GM12878 (cell line): ENCODE measurements at regions not wholly inside any gene's neighbourhood (a gene's known extent, or its start where the extent isn't known, plus 50 kb on each side); places are given as distances from the start of the nearest gene placed in this dataset.
"Not testable (repeated sequence)": the region's sequence is repeated elsewhere in the genome, so short reads cannot be mapped to it uniquely, and the experiment has no call there.

ENCODE experiments used
- ATAC-seq: fragments of 200-7000 bp; cut with Tn5 transposase; 3 replicates; pipeline ENCODE4 v1.9.1; 2020; ENCODE audit warnings: mild to moderate bottlenecking, moderate library complexity
- BruUV-seq: library from RNA; stranded (reverse); fragments of 400-500 nt; replicated peaks from 2 replicates; lab custom pipeline; 2021; lab: Mats Ljungman, UMichigan
- CTCF ChIA-PET: fragments of 300-600 bp; sonication (Branson Sonifier 250); formaldehyde crosslinking; extraction: SDS; loops from one replicate; lab custom pipeline; 2021; ENCODE audit warnings: inconsistent platforms; lab: Yijun Ruan, JAX
- POLR2A ChIA-PET: fragments of 350-600 bp; formaldehyde crosslinking; extraction: SDS; loops from one replicate; lab custom pipeline; 2021; ENCODE audit warnings: inconsistent platforms; lab: Charles Lee
- RAD21 ChIA-PET: fragments of 300-600 bp; sonication (Branson Sonifier 250); formaldehyde crosslinking; loops from one replicate; lab custom pipeline; 2023; ENCODE audit warnings: antibody characterized with exemption; ENCODE audit not compliant: unreplicated experiment; lab: Charles Lee
- SMC1A ChIA-PET: fragments of 300-600 bp; sonication (Branson Sonifier 250); formaldehyde crosslinking; loops from one replicate; lab custom pipeline; 2023; ENCODE audit not compliant: unreplicated experiment, uncharacterized antibody; lab: Charles Lee
- DNase-seq: peaks from one replicate; pipeline ENCODE4 v3.0.0-alpha.2; 2011; ENCODE audit warnings: low read depth, low spot score
- FAIRE-seq: peaks from 3 replicates; lab custom pipeline; 2011; peaks lifted over from hg19 to GRCh38; lab: Jason Lieb, UNC
- H2AFZ ChIP-seq: 2 replicates; pipeline ENCODE4 v1.6.0; 2011; ENCODE audit warnings: low read depth, low read length, control low read depth; ENCODE audit not compliant: control insufficient read depth
- H3K27ac ChIP-seq: 2 replicates; pipeline ENCODE4 v1.5.1; 2011; ENCODE audit warnings: control low read depth; ENCODE audit not compliant: control insufficient read depth, insufficient read depth
- H3K27me3 ChIP-seq, 2 experiments: replicated peaks in 1 of 2; 2 replicates each; pipeline versions ENCODE4 v1.6.0 to v1.6.1; 2011; ENCODE audit warnings: low read length in 1 of 2; ENCODE audit not compliant: control insufficient read depth in 2 of 2, insufficient read depth in 2 of 2
- H3K36me3 ChIP-seq, 2 experiments: 2 replicates each; pipeline ENCODE4 v1.5.1; 2011; ENCODE audit warnings: low read length in 1 of 2; ENCODE audit not compliant: control insufficient read depth in 2 of 2, insufficient read depth in 2 of 2
- H3K4me1 ChIP-seq: 2 replicates; pipeline ENCODE4 v1.6.1; 2011; ENCODE audit warnings: mild to moderate bottlenecking, low read length, moderate library complexity, mixed read lengths; ENCODE audit not compliant: control insufficient read depth, insufficient read depth
- H3K4me2 ChIP-seq: 2 replicates; pipeline ENCODE4 v1.6.0; 2011; ENCODE audit warnings: control low read depth; ENCODE audit not compliant: control insufficient read depth, insufficient read depth
- H3K4me3 ChIP-seq: fragments of 200-600 bp; sonication (generic); 2 replicates; pipeline ENCODE4 v1.5.1; 2016
- H3K79me2 ChIP-seq: 2 replicates; pipeline ENCODE4 v1.6.0; 2011; ENCODE audit warnings: low read length; ENCODE audit not compliant: control insufficient read depth, insufficient read depth
- H3K9ac ChIP-seq: 2 replicates; pipeline ENCODE4 v1.8.0; 2011; ENCODE audit warnings: low read length, control low read depth, mixed read lengths; ENCODE audit not compliant: control insufficient read depth, insufficient read depth
- H3K9me3 ChIP-seq: replicated peaks from 3 replicates; pipeline ENCODE4 v1.5.1; 2011; ENCODE audit warnings: mild to moderate bottlenecking, low read length; ENCODE audit not compliant: control insufficient read depth, insufficient read depth
- H4K20me1 ChIP-seq: 2 replicates; pipeline ENCODE4 v1.6.0; 2011; ENCODE audit not compliant: control insufficient read depth, insufficient read depth
- CBX3 ChIP-seq: fragments of 200-600 bp; sonication (generic); IDR thresholded peaks from 2 replicates; pipeline ENCODE4 v1.6.1; 2016; ENCODE audit warnings: low read depth, borderline replicate concordance
- ELK1 ChIP-seq: IDR thresholded peaks from 2 replicates; pipeline ENCODE4 v1.6.1; 2012; ENCODE audit warnings: low read depth, low read length, improper control_type of control experiment
- EP300 ChIP-seq, 2 experiments: fragments of 150-350 bp in 1 of 2; IDR thresholded peaks; 2 replicates each; pipeline ENCODE4 v1.6.1; 2011 to 2012; ENCODE audit warnings: low read depth in 2 of 2, low read length in 2 of 2, borderline replicate concordance in 1 of 2, improper control_type of control experiment in 1 of 2, inconsistent platforms in 1 of 2; ENCODE audit not compliant: control insufficient read depth in 1 of 2
- IRF3 ChIP-seq: fragments of 450-650 bp; IDR thresholded peaks from 2 replicates; pipeline ENCODE4 v1.6.1; 2014; ENCODE audit warnings: mild to moderate bottlenecking
- JUND ChIP-seq: IDR thresholded peaks from 2 replicates; pipeline ENCODE4 v1.6.1; 2012; ENCODE audit warnings: low read depth, mild to moderate bottlenecking, low read length, improper control_type of control experiment, moderate library complexity
- KLF5 ChIP-seq: fragments of 450-650 bp; IDR thresholded peaks from 2 replicates; pipeline ENCODE4 v1.6.1; 2014; ENCODE audit warnings: mild to moderate bottlenecking; ENCODE audit not compliant: partially characterized antibody
- MYB ChIP-seq: fragments of 150-350 bp; IDR thresholded peaks from 2 replicates; pipeline ENCODE4 v1.6.1; 2014; ENCODE audit warnings: mild to moderate bottlenecking, low read depth, low read length, borderline replicate concordance
- RUNX3 ChIP-seq: IDR thresholded peaks from 2 replicates; pipeline ENCODE4 v1.6.1; 2012; ENCODE audit warnings: low read length, inconsistent platforms
- SMC3 ChIP-seq: IDR thresholded peaks from 2 replicates; pipeline ENCODE4 v1.6.1; 2011; ENCODE audit warnings: low read length, improper control_type of control experiment, borderline replicate concordance
- WGBS: methylation state at CpG from one replicate; pipeline ENCODE4 v1.1.6; 2016; ENCODE audit warnings: low lambda C conversion rate; ENCODE audit not compliant: insufficient replicate concordance, insufficient coverage; ENCODE audit errors: missing lambda C conversion rate; 5-methylcytosine and 5-hydroxymethylcytosine counted together
- in situ Hi-C: fragments of 300-500 bp; cut with MboI; formaldehyde crosslinking; loops from 9 replicates; pipeline ENCODE4 v1.14.3; 2018; ENCODE audit warnings: mixed read lengths
- intact Hi-C: fragments of 100-400 bp; cut with micrococcal nuclease; formaldehyde crosslinking; loops from one replicate; pipeline ENCODE4 v1.14.2; 2022; ENCODE audit not compliant: unreplicated experiment

GRCh38 chr13:94849254-94849653 is 136.9 kb upstream of the SOX21 start:
- Histone ChIP-seq H3K9me3 (no peaks in the 10 kb centered on the region), H4K20me1 (no peaks in the 10 kb centered on the region), H3K4me1 (no peaks in the 10 kb centered on the region), H3K27ac (no peak overlapping the region), H3K27me3 (no peaks in the 10 kb centered on the region), H3K36me3 (no peaks in the 10 kb centered on the region), H3K4me2 (no peak overlapping the region), H2AFZ (no peak overlapping the region), H3K4me3 (no peak overlapping the region), H3K79me2 (no peaks in the 10 kb centered on the region), H3K9ac (no peak overlapping the region)
- no peak for DNase-seq
- no peak for TF ChIP-seq MYB
- CTCF ChIA-PET, result no interaction called here
- WGBS, result 0% methylated on average over 1 of the region's 1 CpG
- no peak for FAIRE-seq
- intact Hi-C loops (no loop called here), in situ Hi-C loops (no loop called here)
- SMC1A ChIA-PET, result no interaction called here
- ATAC-seq, result no peak
- POLR2A ChIA-PET, result no interaction called here
- no TSS peak for BruUV-seq
- RAD21 ChIA-PET, result no interaction called here

- SMC1A ChIA-PET, result no interaction called here
- in situ Hi-C loops (no loop called here), intact Hi-C loops (no loop called here)
- RAD21 ChIA-PET, result no interaction called here
- POLR2A ChIA-PET, result no interaction called here
- Histone ChIP-seq H2AFZ (no peak overlapping the region), H3K79me2 (no peaks in the 10 kb centered on the region), H3K4me1 (no peaks in the 10 kb centered on the region), H3K4me2 (no peak overlapping the region), H4K20me1 (no peaks in the 10 kb centered on the region), H3K36me3 (no peaks in the 10 kb centered on the region), H3K9ac (no peak overlapping the region), H3K4me3 (no peak overlapping the region), H3K27ac (no peak overlapping the region), H3K27me3 (no peaks in the 10 kb centered on the region), H3K9me3 (no peaks in the 10 kb centered on the region)
- CTCF ChIA-PET, result no interaction called here
- BruUV-seq, result no TSS peak
- FAIRE-seq (no peak), ATAC-seq (no peak), DNase-seq (no peak)
- TF ChIP-seq RUNX3 (no peak), CBX3 (no peak), EP300 (IDR thresholded peaks at IDR 0.05; ENCODE audit: borderline replicate concordance in 1 of 2, control insufficient read depth in 1 of 2, low read depth in 2 of 2, low read length in 2 of 2) (no peak), SMC3 (no peak), IRF3 (no peak), ELK1 (no peak), JUND (no peak), KLF5 (no peak)
These were observed 130.6 kb upstream of the SOX21 start for GRCh38 chr13:94842901-94843300.

GRCh38 chr13:94837056-94837455 is 124.7 kb upstream of the SOX21 start:
- H3K9me3 ChIP-seq, SMC1A ChIA-PET, ATAC-seq, POLR2A ChIA-PET, H3K4me1 ChIP-seq, H3K9ac ChIP-seq, H3K36me3 ChIP-seq, in situ Hi-C loops, BruUV-seq, DNase-seq, H4K20me1 ChIP-seq, H3K27me3 ChIP-seq, H3K27ac ChIP-seq, intact Hi-C loops, H3K4me2 ChIP-seq, FAIRE-seq, H2AFZ ChIP-seq, H3K79me2 ChIP-seq, RAD21 ChIA-PET, H3K4me3 ChIP-seq, CTCF ChIA-PET: not testable (repeated sequence)
- 0% methylated on average over 1 of the region's 1 CpG for WGBS
